Nephron progenitor cell (in vitro differentiated cells): ENCODE measurements at regions not wholly inside any gene's neighbourhood (a gene's known extent, or its start where the extent isn't known, plus 50 kb on each side); places are given as distances from the start of the nearest gene placed in this dataset.
A peak's percentile ranks its signal among the peaks of the same experiment; 100 is the strongest.

Source experiments
- DNase-seq: peaks from one replicate; pipeline ENCODE4 v3.0.0; 2021
- H3K27ac Mint-ChIP-seq: 2 replicates; pipeline ENCODE4 v1.8.0; 2021; ENCODE audit warnings: mild to moderate bottlenecking, moderate library complexity, mixed read lengths
- H3K27me3 Mint-ChIP-seq: 2 replicates; pipeline ENCODE4 v1.8.0; 2021; ENCODE audit warnings: mild to moderate bottlenecking, low read depth, mixed read lengths; ENCODE audit not compliant: poor library complexity
- H3K36me3 Mint-ChIP-seq: 2 replicates; pipeline ENCODE4 v1.8.0; 2021; ENCODE audit warnings: low read depth, mixed read lengths
- H3K4me1 Mint-ChIP-seq: 2 replicates; pipeline ENCODE4 v1.8.0; 2021; ENCODE audit warnings: mixed read lengths
- H3K4me3 Mint-ChIP-seq: 2 replicates; pipeline ENCODE4 v1.8.0; 2021; ENCODE audit warnings: mild to moderate bottlenecking, moderate library complexity, mixed read lengths
- H3K9me3 Mint-ChIP-seq: 2 replicates; pipeline ENCODE4 v1.8.0; 2021; ENCODE audit warnings: mild to moderate bottlenecking, moderate library complexity, mixed read lengths
- CTCF ChIP-seq: fragments of 200-600 bp; sonication (generic); IDR thresholded peaks from 2 replicates; pipeline ENCODE4 v1.5.0; 2021; ENCODE audit warnings: antibody characterized with exemption

GRCh38 chr14:101478796-101479410, 82.4 kb upstream of the DIO3 start:
- H3K4me1 Mint-ChIP-seq, result peaks cover 63% of the 10 kb centered on the region
- no peak overlapping the region for H3K27ac Mint-ChIP-seq
- H3K4me3 Mint-ChIP-seq, result no peak overlapping the region
- peaks cover 5% of the 10 kb centered on the region for H3K36me3 Mint-ChIP-seq
- H3K27me3 Mint-ChIP-seq, result peaks cover 6% of the 10 kb centered on the region
- H3K9me3 Mint-ChIP-seq, result peaks cover 18% of the 10 kb centered on the region
- no peak for DNase-seq
- no peak for TF ChIP-seq CTCF

DNA sequence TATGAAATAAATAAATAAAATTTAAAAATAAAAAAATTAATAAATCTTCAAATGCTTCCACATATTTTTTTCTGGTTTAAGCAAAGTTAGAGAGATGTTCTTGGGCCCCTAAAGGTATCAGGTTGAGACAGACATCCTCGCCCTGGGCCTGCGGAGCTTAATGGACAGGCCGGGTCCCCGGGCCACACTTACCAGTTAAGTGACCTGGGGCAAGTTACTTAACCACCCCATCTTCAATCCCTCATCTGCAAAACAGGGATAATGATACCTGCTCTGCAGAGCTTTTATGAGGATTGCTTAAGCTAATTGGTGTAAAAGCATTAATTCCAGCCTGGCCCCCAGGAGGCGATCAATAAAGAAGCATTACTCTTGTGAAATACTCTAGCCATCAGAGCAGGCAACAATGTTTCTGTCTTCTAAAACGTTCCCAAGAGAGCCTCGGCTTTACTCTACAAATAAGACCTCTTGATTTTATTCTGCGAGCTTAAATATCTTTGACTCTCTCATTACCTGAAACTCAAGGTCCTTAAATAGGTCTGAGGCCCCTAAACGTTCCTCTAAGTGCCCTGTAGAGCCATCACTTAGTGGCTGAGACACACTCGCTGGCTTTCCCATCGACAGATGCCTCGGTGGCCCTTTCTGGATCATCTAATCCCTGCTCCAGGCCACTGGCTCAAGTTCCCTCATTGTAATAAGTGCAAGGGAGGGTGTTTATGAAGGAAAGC, 81.1 kb upstream of the DIO3 start:
- peaks cover 9% of the 10 kb centered on the region for H3K27me3 Mint-ChIP-seq
- H3K4me3 Mint-ChIP-seq, result no peak overlapping the region
- peaks cover 50% of the 10 kb centered on the region for H3K4me1 Mint-ChIP-seq
- peaks cover 5% of the 10 kb centered on the region for H3K36me3 Mint-ChIP-seq
- no peak for DNase-seq
- peaks cover 28% of the 10 kb centered on the region for H3K9me3 Mint-ChIP-seq
- H3K27ac Mint-ChIP-seq, result peak overlapping the region; percentile 19
- no peak for TF ChIP-seq CTCF

DNA sequence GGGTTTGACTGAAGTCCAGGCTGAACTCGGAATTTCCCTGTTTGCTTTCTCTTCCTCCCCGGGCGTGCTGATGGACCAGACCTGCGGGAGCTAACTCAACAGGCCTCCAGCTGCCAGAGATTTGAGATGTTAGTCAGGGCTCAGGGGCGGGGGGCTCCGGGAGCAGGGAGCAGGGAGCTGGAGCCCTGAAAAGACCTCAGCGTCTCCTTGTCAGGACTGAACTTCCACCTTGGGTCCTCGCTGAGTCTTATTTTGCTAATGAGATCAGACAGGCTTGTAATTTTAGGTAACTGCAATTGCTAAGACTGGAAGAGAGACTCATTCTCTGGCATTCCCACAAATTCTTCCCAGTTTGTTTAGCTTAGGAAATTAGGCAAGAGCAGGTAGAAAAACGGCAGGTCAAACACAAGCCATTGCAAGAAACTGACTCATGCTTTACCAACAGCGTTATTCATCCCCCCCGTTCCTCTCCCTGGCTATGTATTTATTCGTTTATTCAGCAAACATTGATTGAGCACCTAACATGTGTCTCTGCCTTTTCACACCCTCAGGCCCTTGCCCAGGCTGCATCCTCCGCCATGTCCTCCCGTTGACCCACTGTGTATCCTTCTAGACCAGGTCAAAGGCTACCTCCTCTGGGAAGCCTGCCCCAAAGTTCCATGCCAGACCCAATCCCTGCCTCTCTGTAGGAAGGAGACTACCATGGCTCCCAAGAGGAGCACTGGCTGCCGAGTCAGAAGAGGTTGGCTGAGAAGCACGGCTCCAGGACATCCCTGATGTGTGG, 80.4 kb upstream of the DIO3 start:
- Mint-ChIP-seq H3K4me3 (no peak overlapping the region), H3K9me3 (peaks cover 35% of the 10 kb centered on the region), H3K36me3 (peaks cover 5% of the 10 kb centered on the region), H3K27ac (no peak overlapping the region), H3K27me3 (peaks cover 9% of the 10 kb centered on the region), H3K4me1 (peaks cover 42% of the 10 kb centered on the region)
- no peak for DNase-seq
- no peak for TF ChIP-seq CTCF

GRCh38 chr14:101481557-101481956, 79.7 kb upstream of the DIO3 start:
- no peak overlapping the region for H3K27ac Mint-ChIP-seq
- TF ChIP-seq CTCF, result no peak
- no peak for DNase-seq

DNA sequence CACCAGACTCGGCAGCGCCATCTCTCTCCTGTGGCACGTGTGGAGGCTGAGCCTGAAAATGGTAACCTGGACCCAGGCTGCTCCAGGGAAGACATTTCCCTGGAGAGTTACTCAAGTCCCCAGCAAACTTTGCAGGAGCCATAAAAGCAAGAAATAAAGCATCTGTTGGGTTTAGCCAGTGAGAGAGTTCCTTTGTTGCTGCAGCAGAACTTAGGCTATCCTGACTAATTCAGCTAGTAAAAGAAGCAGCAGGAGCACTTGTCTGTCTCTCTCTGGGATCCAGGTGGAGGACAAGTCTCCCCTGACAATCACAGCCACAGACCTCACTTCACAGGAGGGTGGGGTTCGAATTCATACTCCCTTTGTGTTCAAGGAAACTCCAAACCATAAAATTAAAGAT, 79.2 kb upstream of the DIO3 start:
- Mint-ChIP-seq H3K27me3 (peaks cover 9% of the 10 kb centered on the region), H3K4me3 (no peak overlapping the region), H3K9me3 (peaks cover 42% of the 10 kb centered on the region), H3K27ac (no peak overlapping the region), H3K4me1 (peaks cover 31% of the 10 kb centered on the region), H3K36me3 (peaks cover 5% of the 10 kb centered on the region)
- no peak for TF ChIP-seq CTCF
- no peak for DNase-seq

More at GRCh38 chr14:101481557-101481956, 79.7 kb upstream of the DIO3 start:
- no peak overlapping the region for H3K4me3 Mint-ChIP-seq
- peaks cover 9% of the 10 kb centered on the region for H3K27me3 Mint-ChIP-seq
- H3K36me3 Mint-ChIP-seq, result peaks cover 5% of the 10 kb centered on the region
- H3K9me3 Mint-ChIP-seq, result peaks cover 37% of the 10 kb centered on the region
- H3K4me1 Mint-ChIP-seq, result peaks cover 36% of the 10 kb centered on the region
